ENCODE measurements at regions not wholly inside any gene's neighbourhood (a gene's known extent, or its start where the extent isn't known, plus 50 kb on each side); places are given as distances from the start of the nearest gene placed in this dataset.
A peak's percentile ranks its signal among the peaks of the same experiment; 100 is the strongest.
"Not testable (repeated sequence)": the region's sequence is repeated elsewhere in the genome, so short reads cannot be mapped to it uniquely, and the experiment has no call there.

GRCh38 chr7:142439739-142440138, 181.9 kb upstream of the PRSS58 start:
- H3K27ac ChIP-seq = no peak overlapping the region
- TF ChIP-seq ZFX (IDR thresholded peaks at IDR 0.05; ENCODE audit: borderline replicate concordance) (no peak), CTCF (IDR thresholded peaks at IDR 0.05) (no peak)

DNA sequence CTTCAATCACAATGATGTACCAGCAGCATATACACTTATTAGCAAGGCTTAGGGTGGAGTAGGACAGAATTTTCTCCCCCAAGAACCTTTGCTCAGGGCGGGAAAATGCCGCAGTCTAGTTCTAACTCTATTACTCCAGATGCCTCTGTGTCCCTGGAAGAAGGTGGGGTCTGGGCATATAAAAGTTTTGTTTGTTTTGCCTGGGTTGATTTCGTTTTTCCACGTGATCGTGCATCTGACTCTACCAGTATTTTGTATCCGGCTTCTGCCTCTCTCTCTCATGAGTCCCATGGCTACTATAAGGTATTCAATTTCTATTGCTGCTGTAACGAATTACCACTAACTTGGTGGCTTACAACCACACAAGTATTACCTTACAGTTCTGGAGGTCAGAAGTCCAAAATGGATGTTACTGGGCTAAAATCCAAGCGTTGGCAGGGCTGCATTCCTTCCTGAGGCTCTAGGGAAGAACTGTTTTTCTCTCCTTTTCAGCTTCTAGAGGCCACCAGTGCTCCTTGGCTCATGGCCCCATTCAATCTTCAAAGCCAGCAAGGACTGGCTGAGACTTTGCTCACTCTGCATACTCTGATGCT, 181.2 kb upstream of the PRSS58 start:
- H3K27ac ChIP-seq = no peak overlapping the region
- TF ChIP-seq CTCF (IDR thresholded peaks at IDR 0.05) (no peak), ZFX (IDR thresholded peaks at IDR 0.05; ENCODE audit: borderline replicate concordance) (no peak)

DNA sequence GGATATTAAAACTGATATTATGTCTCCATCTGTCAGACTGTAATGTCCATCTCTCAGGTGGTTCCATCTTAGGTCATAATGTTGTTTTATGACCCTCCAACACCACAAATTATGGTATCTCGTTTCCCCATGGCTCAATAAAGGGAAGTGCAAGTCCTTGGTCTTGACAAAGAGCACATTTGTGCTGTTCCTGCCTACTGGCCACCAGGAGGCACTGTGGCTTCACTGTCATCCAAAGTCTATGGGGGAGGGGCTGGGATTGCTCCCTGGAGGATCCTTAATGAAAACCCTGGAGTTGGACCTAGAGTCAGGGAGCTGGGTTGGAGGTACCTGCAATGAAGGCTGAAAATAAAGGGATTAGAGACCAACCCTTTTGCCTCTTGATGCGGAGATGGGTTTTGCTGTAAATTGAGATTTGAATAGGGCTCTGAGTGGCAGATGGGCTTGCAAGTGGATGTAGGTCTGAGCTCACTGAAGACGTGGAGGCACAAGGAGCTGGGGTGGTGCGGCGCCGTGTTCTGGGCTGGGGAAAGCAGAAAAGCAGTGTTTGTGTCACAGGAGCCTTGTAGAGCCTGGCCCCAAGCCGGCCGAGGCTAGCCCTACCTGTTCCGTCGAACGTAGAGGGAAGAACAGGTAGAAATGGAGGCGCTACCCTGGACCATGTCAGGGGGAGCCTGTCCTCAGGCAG, 180.5 kb upstream of the PRSS58 start:
- no peak for TF ChIP-seq ZFX (IDR thresholded peaks at IDR 0.05; ENCODE audit: borderline replicate concordance)
- TF ChIP-seq CTCF (IDR thresholded peaks at IDR 0.05) = peak; percentile 91
- no peak overlapping the region for H3K27ac ChIP-seq

GRCh38 chr7:142437741-142438140, 179.9 kb upstream of the PRSS58 start:
- no peak overlapping the region for H3K27ac ChIP-seq
- TF ChIP-seq CTCF (IDR thresholded peaks at IDR 0.05) (no peak), ZFX (IDR thresholded peaks at IDR 0.05; ENCODE audit: borderline replicate concordance) (no peak)

GRCh38 chr7:142436601-142437000, 178.7 kb upstream of the PRSS58 start:
- no peak for TF ChIP-seq ZFX (IDR thresholded peaks at IDR 0.05; ENCODE audit: borderline replicate concordance)
- no peak for TF ChIP-seq CTCF (IDR thresholded peaks at IDR 0.05)

GRCh38 chr7:142435606-142436005, 177.7 kb upstream of the PRSS58 start:
- not testable (repeated sequence) for H3K27ac ChIP-seq

More at GRCh38 chr7:142436601-142437000, 178.7 kb upstream of the PRSS58 start:
- no peak overlapping the region for H3K27ac ChIP-seq

DNA sequence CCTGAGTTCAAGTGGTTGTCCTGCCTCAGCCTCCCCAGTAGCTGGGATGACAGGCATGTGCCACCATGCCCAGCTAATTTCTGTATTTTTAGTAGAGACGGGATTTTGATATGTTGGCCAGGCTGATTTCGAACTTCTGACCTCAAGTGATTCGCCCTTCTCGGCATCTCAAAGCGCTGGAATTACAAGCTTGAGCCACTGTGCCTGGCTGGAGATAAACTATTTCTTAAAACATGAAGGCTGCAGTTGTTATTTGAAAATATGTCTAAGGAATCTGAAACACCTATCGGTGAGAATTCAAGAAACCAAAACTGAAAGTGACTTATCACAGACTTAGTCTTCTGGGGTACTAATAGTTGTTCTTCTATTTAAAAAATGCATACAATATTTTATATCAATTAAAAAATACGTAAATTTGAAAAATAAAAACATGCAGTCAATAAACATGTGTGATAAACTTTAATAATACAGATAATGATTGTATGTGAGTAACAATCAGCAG, 176.9 kb upstream of the PRSS58 start:
- H3K27ac ChIP-seq = no peak overlapping the region
- no peak for TF ChIP-seq CTCF (IDR thresholded peaks at IDR 0.05)
- TF ChIP-seq ZFX (IDR thresholded peaks at IDR 0.05; ENCODE audit: borderline replicate concordance) = no peak

DNA sequence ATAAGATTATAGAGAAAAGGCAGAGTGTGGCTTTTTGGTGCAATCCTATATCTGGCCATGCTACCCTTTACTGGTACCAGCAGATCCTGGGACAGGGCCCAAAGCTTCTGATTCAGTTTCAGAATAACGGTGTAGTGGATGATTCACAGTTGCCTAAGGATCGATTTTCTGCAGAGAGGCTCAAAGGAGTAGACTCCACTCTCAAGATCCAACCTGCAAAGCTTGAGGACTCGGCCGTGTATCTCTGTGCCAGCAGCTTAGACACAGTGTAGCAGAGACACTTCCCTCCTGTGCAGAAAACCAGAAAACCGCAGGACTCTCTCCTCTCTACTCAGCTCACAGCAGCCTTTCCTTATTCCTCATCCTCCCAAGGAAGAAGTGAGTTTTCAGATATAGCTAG, 176.3 kb upstream of the PRSS58 start:
- not testable (repeated sequence) for H3K27ac ChIP-seq

All from 22Rv1 (cell line).